GM10248 (cell line): ENCODE measurements at regions not wholly inside any gene's neighbourhood (a gene's known extent, or its start where the extent isn't known, plus 50 kb on each side); places are given as distances from the start of the nearest gene placed in this dataset.

Experiments
- CTCF ChIA-PET: fragments of 300-600 bp; sonication (Branson Sonifier 250); formaldehyde crosslinking; extraction: SDS; loops from one replicate; lab custom pipeline; 2021; ENCODE audit warnings: antibody characterized with exemption; lab: Yijun Ruan, JAX
- POLR2A ChIA-PET: fragments of 350-650 bp; sonication (Branson Sonifier 250); formaldehyde crosslinking; extraction: SDS; loops from one replicate; lab custom pipeline; 2020; ENCODE audit warnings: antibody characterized with exemption; lab: Yijun Ruan, JAX
- DNase-seq: peaks from one replicate; pipeline ENCODE4 v3.0.0; 2012; ENCODE audit errors: extremely low spot score
- CTCF ChIP-seq: IDR thresholded peaks from 2 replicates; pipeline ENCODE4 v1.5.1; 2012; ENCODE audit warnings: mild to moderate bottlenecking, low read depth; ENCODE audit errors: extremely low read depth, missing control alignments, control extremely low read depth

- DNase-seq = no peak
- ChIA-PET POLR2A (no interaction called here), CTCF (no interaction called here)
- no peak for TF ChIP-seq CTCF
These were observed 390.5 kb downstream of the IRS1 start for GRCh38 chr2:226409134-226409533.

- TF ChIP-seq CTCF = no peak
- POLR2A ChIA-PET = no interaction called here
- DNase-seq = no peak
- CTCF ChIA-PET = no interaction called here
These were observed 391.5 kb downstream of the IRS1 start for GRCh38 chr2:226408141-226408540.

DNA sequence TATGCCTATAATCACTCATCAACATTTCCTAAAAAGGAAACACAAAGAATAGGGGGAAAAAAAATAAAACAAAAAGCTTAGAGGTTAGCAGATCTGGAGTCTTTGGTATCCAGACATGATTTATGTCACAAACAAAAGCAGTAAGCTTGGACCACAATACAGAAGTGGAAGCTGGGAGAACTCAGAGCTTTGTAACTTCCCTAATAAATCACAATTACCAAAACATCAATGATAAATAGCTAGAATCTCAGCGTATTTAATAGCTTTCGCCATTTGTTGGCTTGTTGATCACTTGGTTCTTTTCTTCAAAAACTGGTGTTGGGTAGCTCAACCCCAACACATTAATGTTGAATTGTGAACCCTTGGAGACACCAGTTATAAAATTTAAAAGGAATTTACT, 392.5 kb downstream of the IRS1 start:
- DNase-seq = no peak
- no peak for TF ChIP-seq CTCF
- ChIA-PET CTCF (interaction anchor here (1.3 kb wide), 1 partner anchor 28 kb away, joined by 3 read pairs; no protein-coding TSS in a partner anchor), POLR2A (no interaction called here)

DNA sequence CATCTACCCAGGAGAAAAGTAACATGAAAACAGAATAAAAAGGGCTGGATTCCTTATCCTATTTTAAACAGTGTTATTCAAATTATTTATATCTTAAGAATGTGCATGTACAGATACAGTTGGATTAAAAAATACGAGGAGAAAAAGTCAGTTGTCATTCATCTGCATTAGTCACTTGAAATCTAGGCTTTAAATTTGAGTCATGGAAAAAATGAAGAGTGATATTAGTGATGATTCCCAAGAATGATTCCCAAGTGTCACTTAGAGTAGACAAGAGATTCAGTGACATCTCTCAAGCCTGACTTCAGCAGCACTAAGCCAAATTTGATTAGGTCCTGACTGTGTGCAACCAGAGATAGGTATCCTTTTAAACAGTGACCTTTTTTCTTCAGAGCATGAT, 394.2 kb downstream of the IRS1 start:
- CTCF ChIA-PET = no interaction called here
- no peak for TF ChIP-seq CTCF
- POLR2A ChIA-PET = no interaction called here
- DNase-seq = no peak

- no peak for TF ChIP-seq CTCF
- DNase-seq = no peak
- ChIA-PET CTCF (no interaction called here), POLR2A (no interaction called here)
These were observed 396.3 kb downstream of the IRS1 start for GRCh38 chr2:226403369-226403768.

- ChIA-PET POLR2A (no interaction called here), CTCF (interaction anchor here (0.9 to 1.2 kb wide), 2 partner anchors 15 to 36 kb away, joined by 3 read pairs; no protein-coding TSS in a partner anchor)
- no peak for DNase-seq
- no peak for TF ChIP-seq CTCF
These were observed 400.6 kb downstream of the IRS1 start for GRCh38 chr2:226399006-226399405.
